Esophagus mucosa (tissue), 1 donor: ENCODE measurements at regions not wholly inside any gene's neighbourhood (a gene's known extent, or its start where the extent isn't known, plus 50 kb on each side); places are given as distances from the start of the nearest gene placed in this dataset.

Experiments
- ATAC-seq: fragments of 200-7000 bp; cut with Tn5 transposase; one replicate; pipeline ENCODE4 v1.9.1; 2020
- donor health status: DM: yes; HTN: yes; CAD: no.

DNA sequence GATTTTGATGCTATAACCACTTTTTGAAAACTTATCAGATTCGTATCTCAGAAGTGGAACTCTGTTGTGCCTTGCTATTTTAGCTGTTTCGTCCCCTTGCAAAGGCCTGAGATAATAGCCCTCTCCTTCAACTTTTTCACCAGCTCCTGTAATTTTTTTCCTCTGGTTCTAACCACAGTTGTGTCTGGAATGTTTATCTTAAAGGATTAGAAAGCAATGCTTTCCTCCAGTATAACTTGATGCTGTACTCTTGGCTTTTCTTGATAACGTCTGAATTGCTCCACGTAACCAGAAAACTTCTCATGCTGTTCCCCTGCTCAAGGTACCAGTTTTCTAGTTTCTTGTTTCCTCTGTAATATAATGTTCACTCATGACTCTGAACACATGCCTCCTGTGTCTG lies 209.4 kb downstream of the DTWD2 start:
- ATAC-seq: no peak

DNA sequence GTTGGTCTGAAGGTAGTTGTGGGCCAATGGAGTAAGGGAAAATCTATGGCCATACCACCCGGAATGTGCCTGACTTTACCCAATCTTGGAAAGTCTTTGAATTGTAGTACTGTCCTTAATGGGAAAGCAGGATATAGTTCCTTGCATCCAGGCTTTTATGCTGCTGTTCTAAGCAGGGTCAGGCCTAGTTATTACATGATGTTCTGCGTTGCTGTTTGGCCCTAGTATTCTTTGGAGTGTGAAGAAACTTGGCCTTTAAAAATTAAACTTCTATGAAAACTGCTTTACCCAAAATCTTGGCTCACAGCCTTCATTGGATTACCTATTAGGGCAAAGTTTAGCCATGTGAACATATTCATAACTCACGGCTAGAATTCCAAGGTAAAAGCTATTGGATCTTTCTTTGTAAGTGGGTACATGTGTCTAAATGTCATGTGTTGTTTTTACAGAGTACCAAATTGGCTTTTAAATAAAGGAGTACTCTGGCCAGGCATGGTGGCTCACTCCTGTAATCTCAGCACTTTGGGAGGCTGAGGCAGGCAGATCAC lies 211.1 kb downstream of the DTWD2 start:
- ATAC-seq: no peak

DNA sequence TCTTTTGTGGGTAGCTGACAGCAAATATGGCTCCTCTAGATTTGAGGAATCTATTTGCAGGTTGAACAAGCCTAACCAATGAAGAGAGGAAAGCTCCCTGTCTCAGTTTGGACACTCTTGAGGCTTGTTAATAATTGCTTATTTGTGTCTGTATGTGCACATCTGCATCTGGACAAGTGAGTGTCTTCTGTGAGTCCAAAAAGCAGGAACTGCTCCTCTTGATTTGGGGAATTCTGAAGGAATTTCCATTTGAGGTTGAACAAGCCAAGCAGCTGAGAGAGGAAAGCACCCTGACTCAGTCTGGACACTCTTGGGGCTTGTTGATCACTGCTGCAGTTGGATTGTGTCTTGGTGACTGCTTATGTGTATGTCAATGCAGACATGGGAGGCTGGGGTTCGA lies 211.6 kb downstream of the DTWD2 start:
- ATAC-seq: no peak

- ATAC-seq: no peak
These were observed 212.4 kb downstream of the DTWD2 start for GRCh38 chr5:118775790-118776499.

- no peak for ATAC-seq
These were observed 219.7 kb downstream of the DTWD2 start for GRCh38 chr5:118768607-118769175.

DNA sequence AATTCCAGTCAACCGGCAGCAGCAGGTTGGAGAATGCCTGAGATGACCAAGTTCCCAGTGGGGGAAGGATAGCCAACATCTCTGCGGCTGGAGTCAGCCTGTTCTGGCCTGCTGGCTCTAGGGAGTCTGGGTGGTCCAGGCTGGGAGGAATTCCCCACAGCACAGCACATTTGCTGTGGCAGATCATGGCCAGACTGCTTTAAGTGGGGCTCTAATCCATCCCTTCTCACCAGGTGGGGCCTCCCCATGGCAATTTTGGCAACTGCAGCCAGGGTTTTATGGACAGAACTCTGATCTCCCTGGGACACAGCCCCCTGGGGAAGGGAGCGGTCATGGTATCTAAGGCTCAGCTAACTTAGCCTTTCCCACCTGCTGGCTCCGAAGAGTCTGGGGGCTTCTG lies 226.1 kb downstream of the DTWD2 start:
- no peak for ATAC-seq

GRCh38 chr5:118761814-118762213 lies 226.5 kb downstream of the DTWD2 start:
- ATAC-seq: no peak

DNA sequence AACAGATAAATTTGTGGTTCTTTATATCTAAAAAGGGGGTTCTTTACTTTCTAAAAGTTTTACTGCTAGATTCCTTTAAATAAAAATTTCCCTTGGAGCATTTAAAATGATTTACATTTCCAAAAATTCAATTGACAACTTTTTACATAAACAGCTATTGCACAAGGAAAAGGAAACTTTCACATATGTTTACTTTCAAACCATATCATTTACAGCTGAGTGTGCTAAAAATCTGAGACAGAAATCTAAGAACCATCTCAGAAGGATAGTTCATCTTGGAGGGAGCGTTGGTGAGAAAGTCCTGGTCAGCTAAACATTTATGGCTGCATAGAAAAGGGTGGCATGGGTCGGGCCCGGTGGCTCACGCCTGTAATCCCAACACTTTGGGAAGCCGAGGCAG lies 235.4 kb downstream of the DTWD2 start:
- ATAC-seq: no peak

DNA sequence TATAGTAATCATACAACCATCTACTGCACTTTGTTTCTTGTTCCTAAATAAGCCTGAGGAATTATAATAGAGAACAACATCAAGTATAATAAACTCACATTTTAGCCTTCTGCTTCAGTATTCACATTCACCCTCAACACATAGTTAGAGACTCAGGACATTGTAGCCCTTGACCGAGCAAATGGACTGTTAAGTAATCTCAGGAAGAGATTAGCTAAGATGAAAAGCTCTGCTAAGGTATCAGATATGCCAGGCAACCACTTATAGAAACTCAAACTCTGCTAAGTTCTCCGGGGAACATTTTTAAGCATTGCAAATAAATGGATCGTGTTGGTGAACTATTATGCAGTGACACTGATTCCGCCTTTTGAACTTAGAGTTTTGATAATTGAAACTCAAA lies 252.0 kb downstream of the DTWD2 start:
- no peak for ATAC-seq

DNA sequence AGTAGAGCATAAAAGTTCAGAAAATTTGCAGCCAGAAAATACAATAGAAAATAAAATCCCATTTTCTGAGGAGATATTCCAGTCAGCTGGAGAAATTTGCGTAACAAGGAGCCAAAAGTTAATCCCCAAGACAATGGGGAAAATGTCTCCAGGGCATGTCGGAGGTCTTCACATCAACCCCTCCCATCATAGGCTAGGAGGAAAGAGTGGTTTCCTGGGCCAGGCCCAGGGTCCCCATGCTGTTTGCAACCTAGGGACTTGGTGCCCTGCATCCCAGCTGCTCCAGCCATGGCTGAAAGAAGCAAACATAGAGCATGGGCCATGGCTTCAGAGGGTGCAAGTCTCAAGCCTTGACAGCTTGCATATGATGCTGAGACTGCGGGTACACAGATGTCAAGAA lies 255.0 kb downstream of the DTWD2 start:
- no peak for ATAC-seq

DNA sequence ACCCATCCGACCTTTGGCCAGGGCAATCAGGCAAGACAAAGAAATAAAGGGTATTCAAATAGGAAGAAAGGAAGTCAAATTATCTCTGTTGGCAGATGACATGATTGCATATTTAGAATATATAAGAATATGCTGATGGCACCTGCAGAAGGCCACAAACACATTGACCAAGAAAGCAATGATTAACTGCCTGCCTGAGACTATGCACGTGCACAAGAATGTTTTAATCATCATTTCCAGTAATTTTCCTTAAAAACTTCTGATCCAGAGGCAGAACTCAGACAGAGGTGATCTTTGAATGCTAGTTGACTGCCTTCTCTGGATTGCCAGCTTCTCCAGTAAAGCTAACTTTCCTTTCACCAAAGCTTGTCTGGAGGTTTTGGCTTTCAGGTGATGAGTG lies 260.2 kb downstream of the DTWD2 start:
- ATAC-seq: no peak

GRCh38 chr5:118726891-118727290 lies 261.5 kb downstream of the DTWD2 start:
- ATAC-seq: no peak

GRCh38 chr5:118723021-118723338 lies 265.4 kb downstream of the DTWD2 start:
- no peak for ATAC-seq

- no peak for ATAC-seq
These were observed 266.0 kb downstream of the DTWD2 start for GRCh38 chr5:118722122-118723020.

- no peak for ATAC-seq
These were observed 276.6 kb downstream of the DTWD2 start for GRCh38 chr5:118711727-118712126.

DNA sequence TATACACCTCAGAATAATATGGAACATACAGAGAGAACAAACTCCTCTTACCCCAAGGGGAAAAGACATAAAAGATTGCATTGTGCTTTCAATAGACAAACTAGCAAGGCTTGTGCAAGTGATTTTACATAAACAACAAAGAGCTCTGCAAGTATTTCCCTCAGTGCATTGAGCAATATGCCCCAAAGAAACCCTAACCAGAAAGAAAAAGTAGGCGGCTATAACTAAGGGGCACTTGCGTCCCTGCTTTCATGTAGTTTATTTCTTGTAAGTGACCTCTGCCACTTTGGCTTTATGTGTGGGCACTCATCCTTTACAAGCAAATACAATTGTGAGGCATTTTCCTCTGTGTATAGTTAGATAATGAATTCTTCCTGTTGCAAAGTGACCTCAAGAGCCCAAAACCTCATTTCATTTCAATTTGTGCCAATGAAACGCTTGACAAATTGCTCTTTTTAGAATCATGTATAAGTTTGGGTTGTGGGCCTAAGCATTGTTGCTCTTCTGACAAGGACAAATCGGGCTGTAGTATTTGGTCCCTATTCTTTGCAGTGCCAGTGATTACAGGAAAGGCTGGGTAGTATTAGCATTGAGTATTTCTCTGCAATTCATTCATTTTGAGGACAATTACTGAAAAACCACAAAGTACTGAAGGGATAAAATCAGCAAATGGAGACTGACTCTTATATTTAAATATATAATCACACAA lies 282.2 kb downstream of the DTWD2 start:
- ATAC-seq: no peak

GRCh38 chr5:118703241-118703640 lies 285.1 kb downstream of the DTWD2 start:
- ATAC-seq: no peak

DNA sequence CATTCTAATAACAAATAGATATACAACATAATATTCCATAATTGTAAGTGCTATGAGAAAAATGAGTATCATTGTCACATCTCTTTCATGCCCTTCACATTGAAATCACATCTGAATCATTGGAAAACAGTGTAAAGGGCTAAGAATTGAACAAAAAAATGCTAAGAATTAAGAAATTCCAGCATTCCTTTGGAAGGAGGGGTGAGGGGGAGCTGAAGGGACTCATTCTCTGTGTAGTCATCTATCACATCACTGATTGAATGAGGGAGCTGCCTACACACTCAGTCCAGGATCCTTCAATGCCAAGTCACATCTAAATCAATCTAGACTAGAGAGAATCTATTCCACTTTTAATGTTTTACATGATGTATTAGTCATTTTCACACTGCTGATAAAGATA lies 286.6 kb downstream of the DTWD2 start:
- ATAC-seq: no peak

- ATAC-seq: no peak
These were observed 287.8 kb downstream of the DTWD2 start for GRCh38 chr5:118700510-118700909.

GRCh38 chr5:118698774-118699173 lies 289.6 kb downstream of the DTWD2 start:
- ATAC-seq: no peak

- ATAC-seq: no peak
These were observed 292.3 kb downstream of the DTWD2 start for GRCh38 chr5:118696076-118696475.

GRCh38 chr5:118692811-118693342 lies 295.5 kb downstream of the DTWD2 start:
- ATAC-seq: no peak
